Activated CD4-positive, alpha-beta T cell treated with anti-CD3 and anti-CD28 coated beads for 48 hours (primary cell): ENCODE measurements at regions not wholly inside any gene's neighbourhood (a gene's known extent, or its start where the extent isn't known, plus 50 kb on each side); places are given as distances from the start of the nearest gene placed in this dataset.
"Not testable (repeated sequence)": the region's sequence is repeated elsewhere in the genome, so short reads cannot be mapped to it uniquely, and the experiment has no call there.

ENCODE experiments used
- DNase-seq: peaks from one replicate; pipeline ENCODE4 v3.0.0-alpha.2; 2020

DNA sequence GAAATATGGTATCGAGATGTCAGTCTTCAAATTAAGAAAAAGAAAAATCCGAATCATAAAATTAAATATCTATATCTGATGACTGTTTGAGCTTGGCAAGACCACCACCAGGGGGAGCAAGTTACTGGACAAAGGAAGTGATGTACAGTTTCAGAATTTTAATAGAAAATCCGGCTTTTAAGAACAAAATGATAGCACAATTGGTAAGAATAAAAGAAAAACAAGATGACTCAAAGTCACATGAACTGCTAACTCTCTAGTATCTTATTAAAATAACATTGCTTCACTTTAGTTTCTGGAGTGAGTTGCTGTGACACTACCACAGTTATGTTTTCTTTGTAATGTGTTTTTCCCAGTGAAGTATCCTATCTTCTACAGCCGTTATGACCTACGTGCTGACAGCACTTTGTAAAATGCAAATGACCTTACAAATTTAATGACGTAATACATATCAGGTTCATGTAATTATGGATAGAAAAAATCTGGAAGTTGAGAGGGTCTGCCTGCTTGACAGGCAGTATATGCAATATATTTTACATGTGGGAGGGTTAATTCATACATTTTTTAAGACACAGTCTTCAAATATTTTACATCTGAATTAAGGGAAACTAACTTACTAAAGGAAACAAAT is 405.3 kb upstream of the HS3ST5 start:
- DNase-seq, result peak; percentile 46

DNA sequence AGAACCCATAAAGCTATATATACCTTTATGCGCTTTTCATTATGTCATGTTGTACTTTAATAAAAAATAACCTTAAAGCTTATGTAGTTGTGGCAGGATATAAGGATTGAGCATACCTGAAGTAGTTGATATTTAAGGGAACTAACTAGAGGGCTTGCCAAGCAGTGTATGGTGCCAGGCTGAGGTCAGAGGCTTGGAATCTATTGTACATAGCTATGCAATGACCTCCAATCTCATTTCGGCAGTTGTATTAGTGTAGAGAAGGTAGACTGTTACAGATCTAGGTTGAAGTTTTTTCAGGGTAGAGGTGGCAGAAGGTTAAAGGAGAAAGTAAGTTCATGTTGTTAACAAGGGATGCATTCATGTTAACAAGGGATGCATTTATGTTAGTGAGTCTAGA is 397.7 kb upstream of the HS3ST5 start:
- DNase-seq, result no peak

GRCh38 chr6:114739656-114740055 is 396.8 kb upstream of the HS3ST5 start:
- DNase-seq, result no peak

GRCh38 chr6:114735025-114735735 is 392.4 kb upstream of the HS3ST5 start:
- DNase-seq, result no peak

DNA sequence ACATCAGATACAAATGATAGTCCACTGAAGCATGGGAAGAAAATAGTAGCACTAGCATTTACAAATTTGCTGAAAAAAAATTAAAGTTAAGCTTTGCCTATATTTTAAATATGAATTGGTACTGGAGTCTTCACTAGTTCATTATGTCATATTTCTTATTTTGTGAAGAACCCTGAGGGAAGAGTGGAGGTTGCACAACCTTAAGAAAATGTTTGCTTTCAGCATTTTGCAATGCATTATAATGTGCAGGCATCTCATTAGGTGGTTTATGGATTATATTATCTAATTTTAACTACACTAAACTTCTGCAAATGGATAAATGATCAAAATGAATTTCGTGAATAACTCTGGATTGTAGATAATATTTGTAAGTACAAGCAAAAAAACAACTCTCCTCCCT is 390.8 kb upstream of the HS3ST5 start:
- no peak for DNase-seq

DNA sequence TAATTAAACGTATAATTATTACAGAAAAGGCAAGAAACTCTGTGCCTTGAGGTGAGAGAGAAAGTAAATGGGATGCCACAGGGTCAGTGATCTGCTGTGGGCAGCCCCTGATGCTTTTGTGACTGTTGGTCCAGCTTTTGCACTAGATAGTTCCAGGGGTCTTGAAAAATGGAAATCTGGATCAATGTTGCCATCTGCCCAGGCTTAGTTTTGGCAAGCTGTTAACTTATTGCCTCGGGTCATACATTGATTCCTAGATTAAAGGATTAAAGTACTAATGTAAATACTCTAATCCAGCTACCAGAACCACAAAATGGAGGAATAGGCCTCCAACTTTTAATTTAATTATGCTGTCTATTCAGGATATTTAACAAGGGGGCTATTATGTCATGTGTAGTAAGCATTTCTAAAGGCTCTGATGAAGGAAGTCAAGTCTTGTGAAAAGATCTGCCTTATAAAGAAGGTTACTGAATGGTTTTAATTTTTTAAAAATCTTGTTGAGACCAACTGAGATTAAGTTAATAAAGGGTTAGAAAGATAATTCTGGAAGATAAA is 376.0 kb upstream of the HS3ST5 start:
- DNase-seq, result no peak

GRCh38 chr6:114718186-114718585 is 375.4 kb upstream of the HS3ST5 start:
- DNase-seq, result no peak

DNA sequence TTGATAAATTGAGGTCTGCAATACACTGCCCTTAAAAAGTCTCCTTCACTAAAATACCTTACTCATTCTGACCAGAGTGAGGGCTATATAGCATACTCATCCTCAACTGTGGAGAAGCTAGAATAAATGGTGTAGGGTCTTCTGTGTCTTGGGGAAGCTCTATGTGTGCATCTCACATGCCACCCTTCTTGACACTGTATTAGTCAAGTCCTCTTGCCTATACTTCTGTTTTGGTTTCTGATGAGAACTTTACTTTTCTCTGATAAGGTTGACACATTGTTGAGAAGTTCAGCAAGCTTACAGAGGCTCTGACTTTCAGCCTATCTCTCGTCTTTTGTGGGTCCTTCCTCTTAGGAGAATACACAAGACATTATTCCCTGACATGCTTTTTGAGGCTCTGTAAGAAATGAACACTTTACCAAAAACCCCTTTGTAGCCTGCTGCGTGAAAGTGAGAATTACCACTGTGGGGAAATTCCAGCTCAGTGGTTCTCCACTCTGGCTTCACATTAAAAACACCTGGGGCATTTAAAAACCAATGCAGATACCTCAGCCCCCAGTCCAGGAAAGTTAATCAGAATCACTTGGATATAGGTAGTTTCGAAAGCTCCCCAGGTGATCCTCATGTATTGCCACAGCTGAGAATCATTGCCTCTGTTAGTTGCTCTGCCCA is 372.1 kb upstream of the HS3ST5 start:
- DNase-seq, result no peak

DNA sequence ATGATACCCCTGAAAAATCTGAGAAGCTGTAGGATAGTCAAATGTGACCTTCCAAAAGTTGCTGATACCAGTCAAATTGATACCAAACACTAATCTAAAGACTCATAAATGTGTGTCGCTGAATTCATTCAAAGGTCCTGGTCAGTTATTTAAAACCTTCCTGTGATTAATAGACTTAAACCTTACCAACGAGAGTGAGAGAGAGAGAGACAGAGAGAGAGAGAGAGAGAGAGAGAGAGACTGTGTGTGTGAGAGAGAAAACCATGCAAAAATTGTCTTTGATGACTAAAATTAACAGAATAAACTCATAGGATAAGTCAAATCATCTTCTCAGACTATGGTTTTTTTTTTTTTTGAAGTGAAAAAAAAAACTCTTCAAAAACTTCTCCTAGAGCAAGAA is 370.9 kb upstream of the HS3ST5 start:
- DNase-seq, result no peak

DNA sequence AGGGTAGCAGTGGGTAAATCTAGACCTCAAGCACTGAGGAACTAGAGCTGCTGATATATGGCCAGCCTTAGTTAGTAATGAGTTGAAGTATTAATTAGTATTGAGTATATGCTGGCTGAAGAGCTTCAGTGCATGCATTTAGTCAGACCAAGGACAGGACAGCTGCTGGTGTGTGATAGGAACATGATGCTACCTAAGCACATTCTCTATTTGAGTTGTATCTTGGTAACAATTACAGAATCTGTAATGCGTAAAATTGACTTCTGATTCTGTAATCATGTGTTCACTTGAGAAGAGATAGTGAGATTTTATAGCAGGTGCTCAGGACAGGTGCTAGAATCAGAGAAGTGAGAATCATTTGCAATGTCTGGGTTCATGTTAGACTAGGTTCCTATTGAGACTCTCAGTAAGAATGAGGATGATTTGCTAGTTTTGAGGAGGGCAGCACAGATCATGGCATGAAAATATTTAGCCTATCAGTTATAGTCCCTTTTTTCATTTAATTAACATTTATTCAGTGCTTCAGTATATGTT is 369.4 kb upstream of the HS3ST5 start:
- DNase-seq, result no peak

DNA sequence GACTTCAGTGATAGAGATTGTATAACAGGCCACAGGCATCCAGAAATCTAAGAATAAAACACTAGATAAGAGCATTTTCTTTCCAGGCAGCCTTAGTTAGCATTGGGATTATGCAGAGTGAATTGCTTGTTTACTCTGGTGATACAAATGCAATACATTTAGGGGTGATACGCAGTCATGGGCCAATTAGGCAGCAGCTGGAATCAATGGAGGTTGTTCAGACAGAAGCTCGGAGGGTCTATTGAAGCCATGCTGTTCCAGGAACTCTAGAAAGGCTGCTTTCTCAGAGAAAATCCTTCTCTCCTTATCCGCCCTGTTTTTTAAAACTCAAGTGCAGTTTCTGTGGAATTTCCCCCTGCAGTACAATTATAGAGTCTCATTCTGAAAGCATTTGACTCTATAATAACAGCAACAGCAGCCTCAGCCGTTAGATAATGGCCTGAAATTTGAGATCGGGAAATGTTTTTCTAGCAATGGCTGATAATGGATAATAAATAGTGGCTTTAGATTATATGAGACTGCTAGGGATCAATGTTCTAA is 364.3 kb upstream of the HS3ST5 start:
- no peak for DNase-seq

DNA sequence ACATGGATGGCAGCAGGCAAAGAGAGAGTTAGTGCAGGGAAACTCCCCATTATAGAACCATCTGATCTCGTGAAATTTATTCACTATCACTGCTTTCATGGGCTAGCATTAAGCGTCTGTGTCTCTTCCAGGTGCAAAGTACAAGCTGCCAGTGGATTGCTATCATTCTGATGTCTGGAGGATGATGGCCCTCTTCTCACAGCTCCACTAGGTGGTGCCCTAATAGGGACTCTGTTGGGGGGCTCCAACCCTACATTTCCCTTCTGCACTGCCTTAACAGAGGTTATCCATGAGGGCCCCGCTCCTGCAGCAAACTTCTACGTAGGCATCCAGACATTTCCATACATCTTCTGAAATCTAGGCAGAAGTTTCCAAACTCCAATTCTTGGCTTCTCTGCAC is 347.8 kb upstream of the HS3ST5 start:
- no peak for DNase-seq

GRCh38 chr6:114659513-114659912 is 316.7 kb upstream of the HS3ST5 start:
- DNase-seq, result no peak

DNA sequence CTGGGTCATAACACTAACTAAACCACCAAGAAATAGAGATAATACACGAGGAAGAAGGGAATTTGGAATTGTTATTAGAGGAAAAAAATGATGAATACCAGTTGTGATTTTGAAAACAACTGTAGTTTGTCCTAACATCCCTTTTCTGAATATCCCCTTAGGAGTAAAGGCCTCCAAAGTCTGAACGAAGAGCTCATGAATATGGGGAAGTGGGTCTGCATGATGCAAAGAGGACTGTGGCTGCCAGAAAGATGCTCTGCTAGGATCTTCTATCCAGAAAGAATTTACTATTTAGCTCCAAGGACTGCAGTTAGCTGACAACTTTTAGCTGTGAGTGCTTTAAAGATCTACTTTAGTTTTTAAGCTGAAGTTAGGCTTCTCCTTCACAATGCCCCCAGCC is 308.8 kb upstream of the HS3ST5 start:
- DNase-seq, result no peak

DNA sequence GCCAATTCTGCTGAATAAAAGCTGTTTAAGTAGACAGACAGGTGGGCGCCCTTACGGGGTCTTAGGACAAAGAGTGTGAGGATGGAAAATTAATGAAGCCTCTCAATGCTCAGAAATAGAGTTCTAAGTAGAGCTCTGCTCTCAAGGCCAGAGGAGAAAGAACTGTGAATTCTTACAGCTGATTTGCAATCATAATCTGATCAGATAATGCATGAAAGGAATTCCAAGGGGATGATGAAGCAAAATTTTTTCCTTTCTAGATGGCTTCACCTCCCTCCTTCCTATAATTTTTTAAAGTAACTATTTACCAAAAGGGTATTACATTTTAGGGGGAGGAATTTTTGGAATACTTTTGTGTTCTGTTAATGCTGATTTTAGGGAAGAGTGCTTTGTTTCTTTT is 308.1 kb upstream of the HS3ST5 start:
- DNase-seq, result no peak

- DNase-seq, result no peak
These were observed 306.5 kb upstream of the HS3ST5 start for GRCh38 chr6:114649298-114649697.

GRCh38 chr6:114648847-114649246 is 306.0 kb upstream of the HS3ST5 start:
- DNase-seq, result no peak

GRCh38 chr6:114638341-114638740 is 295.5 kb upstream of the HS3ST5 start:
- no peak for DNase-seq

DNA sequence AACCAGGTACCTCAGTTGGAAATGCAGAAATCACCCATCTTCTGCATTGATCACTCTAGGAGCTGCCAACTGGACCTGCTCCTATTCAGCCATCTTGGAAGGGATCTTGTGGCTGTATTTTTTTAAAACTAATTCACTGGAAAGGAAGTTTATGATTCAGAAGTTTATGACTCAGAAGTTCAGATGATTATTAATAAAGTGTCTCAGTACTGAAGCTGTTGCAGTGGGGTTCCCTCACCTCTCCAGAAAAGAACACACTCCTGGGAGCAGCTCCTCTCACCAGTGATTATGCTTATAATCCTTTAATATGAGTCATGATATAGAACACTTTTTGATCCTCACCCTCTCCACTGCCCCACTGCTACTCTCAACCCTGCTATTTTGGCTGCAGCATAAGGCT is 291.2 kb upstream of the HS3ST5 start:
- no peak for DNase-seq

GRCh38 chr6:114626226-114626625 is 283.4 kb upstream of the HS3ST5 start:
- not testable (repeated sequence) for DNase-seq

DNA sequence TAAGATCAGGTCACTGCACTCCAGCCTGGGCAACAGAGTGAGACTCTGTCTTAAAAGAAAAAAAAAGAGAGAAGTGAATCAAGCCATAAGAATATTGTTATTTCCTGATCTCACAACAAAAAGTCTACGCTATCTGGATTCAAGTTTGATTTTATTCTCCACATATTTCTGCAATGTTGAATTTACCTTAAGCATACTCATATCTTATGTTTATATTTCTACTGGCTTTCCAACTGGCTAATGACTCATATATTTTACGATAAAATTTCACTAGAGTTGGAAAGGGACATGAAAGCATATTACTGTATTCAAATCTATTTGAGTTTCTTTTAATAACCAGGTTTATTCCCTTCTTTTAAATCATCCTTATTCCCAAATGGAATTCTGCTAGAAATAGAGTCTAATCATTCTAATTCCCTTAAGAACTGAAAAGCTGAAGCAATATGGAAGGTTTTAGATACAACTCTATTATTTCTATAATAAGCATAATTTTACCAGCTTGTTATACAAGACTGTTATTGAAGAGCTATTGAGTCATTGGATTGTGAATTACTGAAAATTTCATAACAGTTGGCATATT is 276.9 kb upstream of the HS3ST5 start:
- DNase-seq, result no peak

DNA sequence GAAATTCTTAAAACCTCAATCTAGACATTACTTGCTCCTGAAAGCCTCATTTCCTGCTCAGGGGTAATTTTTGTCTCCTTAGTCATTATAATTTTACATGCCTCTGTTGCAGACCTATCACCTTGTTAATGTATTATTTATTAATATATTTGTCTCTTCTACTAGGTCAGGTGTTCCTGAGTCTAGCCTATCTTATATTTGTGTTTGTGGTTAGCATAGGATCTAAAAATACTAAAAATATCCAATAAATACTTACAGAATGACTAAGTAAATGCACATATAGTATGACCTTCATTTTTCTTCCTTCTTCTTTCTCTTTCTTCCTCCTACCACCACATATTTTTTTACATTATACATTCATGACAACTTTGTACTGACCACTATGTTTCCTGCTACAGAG is 268.9 kb upstream of the HS3ST5 start:
- no peak for DNase-seq

- DNase-seq, result no peak
These were observed 265.3 kb upstream of the HS3ST5 start for GRCh38 chr6:114608091-114608490.
